ENCODE measurements at regions not wholly inside any gene's neighbourhood (a gene's known extent, or its start where the extent isn't known, plus 50 kb on each side); places are given as distances from the start of the nearest gene placed in this dataset.

GRCh38 chr9:73609381-73609780 is 457.7 kb downstream of the ANXA1 start:
- intact Hi-C loops (cut with DNase I; ENCODE audit: low total_unique reads) (no loop called here), in situ Hi-C loops (cut with MboI; ENCODE audit: low sequenced_read_pairs in 4 of 4) (no loop called here)
- Histone ChIP-seq H3K27me3 (no peaks in the 10 kb centered on the region), H3K36me3 (no peaks in the 10 kb centered on the region), H3K4me3 (no peak overlapping the region), H3K9me3 (no peaks in the 10 kb centered on the region), H3K4me1 (no peaks in the 10 kb centered on the region), H3K27ac (no peak overlapping the region)
- TF ChIP-seq POLR2A (IDR thresholded peaks at IDR 0.05) (no peak), CTCF (IDR thresholded peaks at IDR 0.05 in 4 of 5, conservative IDR thresholded peaks at IDR 0.05 in 1 of 5) (no peak)
- DNase-seq (no peak), ATAC-seq (no peak)

GRCh38 chr9:73611032-73611431 is 459.4 kb downstream of the ANXA1 start:
- H3K4me1 ChIP-seq, result no peaks in the 10 kb centered on the region
- intact Hi-C loops (cut with DNase I; ENCODE audit: low total_unique reads), result no loop called here
- no peaks in the 10 kb centered on the region for H3K9me3 ChIP-seq

GRCh38 chr9:73613092-73613701 is 461.5 kb downstream of the ANXA1 start:
- no peaks in the 10 kb centered on the region for H3K9me3 ChIP-seq
- intact Hi-C loops (cut with DNase I; ENCODE audit: low total_unique reads) (no loop called here), in situ Hi-C loops (cut with MboI; ENCODE audit: low sequenced_read_pairs in 4 of 4) (no loop called here)
- ATAC-seq, result no peak
- H3K4me1 ChIP-seq, result no peaks in the 10 kb centered on the region
- TF ChIP-seq CTCF (IDR thresholded peaks at IDR 0.05 in 4 of 5, conservative IDR thresholded peaks at IDR 0.05 in 1 of 5) (no peak), POLR2A (IDR thresholded peaks at IDR 0.05) (no peak)
- H3K27me3 ChIP-seq, result no peaks in the 10 kb centered on the region
- no peak for DNase-seq
- H3K27ac ChIP-seq, result no peak overlapping the region
- H3K36me3 ChIP-seq, result no peaks in the 10 kb centered on the region
- no peak overlapping the region for H3K4me3 ChIP-seq

More at GRCh38 chr9:73611032-73611431, 459.4 kb downstream of the ANXA1 start:
- in situ Hi-C loops (cut with MboI; ENCODE audit: low sequenced_read_pairs in 4 of 4), result no loop called here
- H3K27me3 ChIP-seq, result no peaks in the 10 kb centered on the region
- no peak overlapping the region for H3K4me3 ChIP-seq
- DNase-seq, result no peak
- no peaks in the 10 kb centered on the region for H3K36me3 ChIP-seq
- TF ChIP-seq POLR2A (IDR thresholded peaks at IDR 0.05), result no peak
- H3K27ac ChIP-seq, result no peak overlapping the region
- ATAC-seq, result no peak

- no peak for TF ChIP-seq CTCF (IDR thresholded peaks at IDR 0.05 in 4 of 5, conservative IDR thresholded peaks at IDR 0.05 in 1 of 5)
- no peak for TF ChIP-seq POLR2A (IDR thresholded peaks at IDR 0.05)
- Histone ChIP-seq H3K36me3 (no peaks in the 10 kb centered on the region), H3K4me1 (no peaks in the 10 kb centered on the region), H3K4me3 (no peak overlapping the region), H3K27ac (no peak overlapping the region), H3K27me3 (no peaks in the 10 kb centered on the region), H3K9me3 (no peaks in the 10 kb centered on the region)
- intact Hi-C loops (cut with DNase I; ENCODE audit: low total_unique reads), result no loop called here
- in situ Hi-C loops (cut with MboI; ENCODE audit: low sequenced_read_pairs in 4 of 4), result no loop called here
- no peak for DNase-seq
- ATAC-seq, result no peak
These were observed 463.9 kb downstream of the ANXA1 start for GRCh38 chr9:73615557-73615956.

GRCh38 chr9:73617586-73617985 is 465.9 kb downstream of the ANXA1 start:
- in situ Hi-C loops (cut with MboI; ENCODE audit: low sequenced_read_pairs in 4 of 4), result no loop called here
- H3K9me3 ChIP-seq, result no peaks in the 10 kb centered on the region
- DNase-seq (no peak), ATAC-seq (no peak)
- H3K4me1 ChIP-seq, result no peaks in the 10 kb centered on the region
- no peak overlapping the region for H3K27ac ChIP-seq
- no peaks in the 10 kb centered on the region for H3K36me3 ChIP-seq
- intact Hi-C loops (cut with DNase I; ENCODE audit: low total_unique reads), result no loop called here
- TF ChIP-seq CTCF (IDR thresholded peaks at IDR 0.05 in 4 of 5, conservative IDR thresholded peaks at IDR 0.05 in 1 of 5), result no peak
- no peak for TF ChIP-seq POLR2A (IDR thresholded peaks at IDR 0.05)
- H3K27me3 ChIP-seq, result no peaks in the 10 kb centered on the region
- H3K4me3 ChIP-seq, result no peak overlapping the region

All from gastrocnemius medialis (tissue), 4 donors.